Osteoblast (primary cell): ENCODE measurements at regions not wholly inside any gene's neighbourhood (a gene's known extent, or its start where the extent isn't known, plus 50 kb on each side); places are given as distances from the start of the nearest gene placed in this dataset.

Experiments used
- DNase-seq: peaks from one replicate; pipeline ENCODE4 v3.0.0; 2011; ENCODE audit warnings: low spot score, mixed read lengths; ENCODE audit not compliant: insufficient read length; ENCODE audit errors: missing footprints
- H2AFZ ChIP-seq: 2 replicates; pipeline ENCODE4 v1.6.0; 2011; ENCODE audit warnings: mild to moderate bottlenecking, low read length
- H3K27ac ChIP-seq: 2 replicates; pipeline ENCODE4 v1.5.1; 2011; ENCODE audit warnings: mild to moderate bottlenecking, low read depth, low read length, moderate library complexity
- H3K27me3 ChIP-seq: 2 replicates; pipeline ENCODE4 v1.6.0; 2012; ENCODE audit warnings: mild to moderate bottlenecking, control low read depth, inconsistent platforms, low read length, moderate library complexity; ENCODE audit not compliant: insufficient read depth
- H3K36me3 ChIP-seq: 2 replicates; pipeline ENCODE4 v1.5.1; 2011; ENCODE audit warnings: mild to moderate bottlenecking, low read length, control low read depth, moderate library complexity; ENCODE audit not compliant: insufficient read depth
- H3K4me1 ChIP-seq: 2 replicates; pipeline ENCODE4 v1.5.1; 2011; ENCODE audit warnings: mild to moderate bottlenecking, low read length, control low read depth, moderate library complexity; ENCODE audit not compliant: insufficient read depth
- H3K4me2 ChIP-seq: 2 replicates; pipeline ENCODE4 v1.6.0; 2011; ENCODE audit warnings: mild to moderate bottlenecking, low read length; ENCODE audit not compliant: insufficient read depth
- H3K4me3 ChIP-seq: fragments of 200-600 bp; sonication (generic); 3 replicates; pipeline ENCODE4 v1.5.1; 2012; ENCODE audit warnings: mild to moderate bottlenecking, low read length, inconsistent platforms; ENCODE audit not compliant: insufficient read depth
- H3K79me2 ChIP-seq: 2 replicates; pipeline ENCODE4 v1.6.0; 2012; ENCODE audit warnings: mild to moderate bottlenecking, low read length, control low read depth, inconsistent platforms; ENCODE audit not compliant: insufficient read depth
- H3K9me3 ChIP-seq: 2 replicates; pipeline ENCODE4 v1.5.1; 2011; ENCODE audit warnings: low read depth, low read length, control low read depth
- H4K20me1 ChIP-seq: 2 replicates; pipeline ENCODE4 v1.6.0; 2012; ENCODE audit warnings: mild to moderate bottlenecking, low read length, control low read depth; ENCODE audit not compliant: insufficient read depth
- TF ChIP-seq, protein P1 (sequence below): IDR thresholded peaks from 2 replicates; pipeline ENCODE4 v1.5.1; 2011; ENCODE audit warnings: mild to moderate bottlenecking, low read depth, low read length, moderate library complexity; ENCODE audit errors: extremely low read depth

DNA sequence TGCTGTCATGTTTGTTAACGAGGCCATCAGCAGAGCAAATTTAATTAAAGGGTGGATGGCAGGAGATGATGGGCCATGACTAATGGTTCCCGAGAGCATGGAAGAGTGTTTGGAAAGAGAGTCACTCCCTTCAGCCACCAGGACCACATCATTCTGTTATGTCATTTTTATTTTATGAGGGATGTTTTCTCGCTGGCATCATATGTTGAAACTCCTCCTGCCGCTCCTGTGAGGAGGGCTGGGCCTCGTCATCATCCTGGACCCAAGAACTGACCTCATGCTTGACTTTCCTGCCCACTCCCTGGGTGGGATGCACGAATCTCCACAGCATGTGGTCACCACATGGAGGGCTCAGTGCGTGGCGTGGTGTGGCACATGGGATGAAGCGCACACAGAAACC is 86.4 kb upstream of the FRMD1 start:
- H3K4me2 ChIP-seq: no peak overlapping the region
- no peak overlapping the region for H3K27ac ChIP-seq
- no peak overlapping the region for H3K4me3 ChIP-seq
- no peak overlapping the region for H2AFZ ChIP-seq
- TF ChIP-seq, protein P1, sequence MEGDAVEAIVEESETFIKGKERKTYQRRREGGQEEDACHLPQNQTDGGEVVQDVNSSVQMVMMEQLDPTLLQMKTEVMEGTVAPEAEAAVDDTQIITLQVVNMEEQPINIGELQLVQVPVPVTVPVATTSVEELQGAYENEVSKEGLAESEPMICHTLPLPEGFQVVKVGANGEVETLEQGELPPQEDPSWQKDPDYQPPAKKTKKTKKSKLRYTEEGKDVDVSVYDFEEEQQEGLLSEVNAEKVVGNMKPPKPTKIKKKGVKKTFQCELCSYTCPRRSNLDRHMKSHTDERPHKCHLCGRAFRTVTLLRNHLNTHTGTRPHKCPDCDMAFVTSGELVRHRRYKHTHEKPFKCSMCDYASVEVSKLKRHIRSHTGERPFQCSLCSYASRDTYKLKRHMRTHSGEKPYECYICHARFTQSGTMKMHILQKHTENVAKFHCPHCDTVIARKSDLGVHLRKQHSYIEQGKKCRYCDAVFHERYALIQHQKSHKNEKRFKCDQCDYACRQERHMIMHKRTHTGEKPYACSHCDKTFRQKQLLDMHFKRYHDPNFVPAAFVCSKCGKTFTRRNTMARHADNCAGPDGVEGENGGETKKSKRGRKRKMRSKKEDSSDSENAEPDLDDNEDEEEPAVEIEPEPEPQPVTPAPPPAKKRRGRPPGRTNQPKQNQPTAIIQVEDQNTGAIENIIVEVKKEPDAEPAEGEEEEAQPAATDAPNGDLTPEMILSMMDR: no peak
- no peaks in the 10 kb centered on the region for H3K27me3 ChIP-seq
- H3K9me3 ChIP-seq: no peaks in the 10 kb centered on the region
- H3K36me3 ChIP-seq: no peaks in the 10 kb centered on the region
- no peaks in the 10 kb centered on the region for H3K4me1 ChIP-seq
- DNase-seq: no peak
- no peaks in the 10 kb centered on the region for H3K79me2 ChIP-seq
- H4K20me1 ChIP-seq: no peaks in the 10 kb centered on the region

- no peak overlapping the region for H3K4me3 ChIP-seq
- no peak overlapping the region for H3K27ac ChIP-seq
- no peak overlapping the region for H3K4me2 ChIP-seq
- no peak overlapping the region for H2AFZ ChIP-seq
- no peaks in the 10 kb centered on the region for H3K9me3 ChIP-seq
- DNase-seq: no peak
- H3K4me1 ChIP-seq: no peaks in the 10 kb centered on the region
- no peaks in the 10 kb centered on the region for H3K79me2 ChIP-seq
- H3K36me3 ChIP-seq: no peaks in the 10 kb centered on the region
- H3K27me3 ChIP-seq: no peaks in the 10 kb centered on the region
- TF ChIP-seq, protein P1: no peak
- H4K20me1 ChIP-seq: no peaks in the 10 kb centered on the region
These were observed 85.5 kb upstream of the FRMD1 start for GRCh38 chr6:168164462-168165061.

DNA sequence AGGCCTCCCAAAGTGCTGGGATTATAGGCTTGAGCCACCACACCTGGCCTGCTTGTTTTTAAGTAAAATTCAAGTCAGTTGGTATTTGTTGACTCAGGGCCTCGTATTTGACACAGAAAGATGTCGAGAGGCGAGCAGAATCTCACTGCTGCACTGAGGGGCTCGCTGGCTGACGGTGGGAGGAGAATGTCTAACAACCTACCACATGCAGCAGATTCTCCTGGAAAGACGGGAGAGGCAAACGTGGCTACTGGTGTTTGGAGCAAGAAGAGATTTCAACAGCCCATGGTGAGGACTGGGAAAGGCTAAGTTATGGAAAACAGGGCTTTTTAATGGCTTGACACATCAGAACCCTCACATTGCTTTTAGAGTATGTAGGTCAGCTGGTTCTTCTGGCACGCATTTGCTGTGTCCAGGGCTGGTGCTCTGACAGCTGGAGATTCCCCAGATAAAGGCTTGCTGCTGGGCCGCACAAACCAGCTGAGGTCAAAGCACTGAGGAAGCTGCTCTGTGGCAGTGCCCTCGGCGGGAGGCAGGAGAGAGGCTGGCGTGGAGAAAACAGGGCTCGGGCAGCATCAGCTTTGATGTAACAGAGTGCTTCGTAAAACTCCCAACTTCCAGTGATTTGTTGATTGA is 84.2 kb upstream of the FRMD1 start:
- Histone ChIP-seq H3K27me3 (no peaks in the 10 kb centered on the region), H3K36me3 (no peaks in the 10 kb centered on the region), H3K79me2 (no peaks in the 10 kb centered on the region), H2AFZ (no peak overlapping the region), H4K20me1 (no peaks in the 10 kb centered on the region), H3K4me3 (no peak overlapping the region), H3K4me1 (peaks cover under 1% of the 10 kb centered on the region), H3K9me3 (no peaks in the 10 kb centered on the region), H3K4me2 (no peak overlapping the region), H3K27ac (no peak overlapping the region)
- no peak for DNase-seq
- TF ChIP-seq, protein P1: no peak

- H3K4me1 ChIP-seq: peaks cover 9% of the 10 kb centered on the region
- TF ChIP-seq, protein P1: no peak
- H2AFZ ChIP-seq: no peak overlapping the region
- H3K79me2 ChIP-seq: no peaks in the 10 kb centered on the region
- no peak overlapping the region for H3K4me3 ChIP-seq
- no peak overlapping the region for H3K27ac ChIP-seq
- no peaks in the 10 kb centered on the region for H4K20me1 ChIP-seq
- no peaks in the 10 kb centered on the region for H3K27me3 ChIP-seq
- no peaks in the 10 kb centered on the region for H3K36me3 ChIP-seq
- DNase-seq: no peak
- H3K4me2 ChIP-seq: no peak overlapping the region
- H3K9me3 ChIP-seq: no peaks in the 10 kb centered on the region
These were observed 83.4 kb upstream of the FRMD1 start for GRCh38 chr6:168162366-168162765.
